ENCODE measurements at regions not wholly inside any gene's neighbourhood (a gene's known extent, or its start where the extent isn't known, plus 50 kb on each side); places are given as distances from the start of the nearest gene placed in this dataset.
"Not testable (repeated sequence)": the region's sequence is repeated elsewhere in the genome, so short reads cannot be mapped to it uniquely, and the experiment has no call there.

DNA sequence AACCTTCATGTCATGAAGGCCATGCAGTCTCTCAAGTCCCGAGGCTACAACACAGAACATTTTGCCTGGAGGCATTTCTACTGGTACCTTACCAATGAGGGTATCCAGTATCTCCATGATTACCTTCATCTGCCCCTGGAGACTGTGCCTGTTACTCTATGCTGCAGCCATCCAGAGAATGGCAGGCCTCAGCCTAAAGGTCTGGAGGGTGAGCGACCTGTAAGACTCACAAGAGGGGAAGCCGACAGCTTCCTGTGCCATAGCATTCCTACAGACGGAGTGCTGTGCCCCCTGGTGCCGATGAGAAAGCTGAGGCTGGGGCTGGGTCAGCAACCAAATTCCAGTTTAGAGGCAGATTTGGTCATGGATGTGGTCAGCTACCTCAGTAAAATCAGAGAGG, 51.3 kb upstream of the CADPS start:
- no peak for DNase-seq

DNA sequence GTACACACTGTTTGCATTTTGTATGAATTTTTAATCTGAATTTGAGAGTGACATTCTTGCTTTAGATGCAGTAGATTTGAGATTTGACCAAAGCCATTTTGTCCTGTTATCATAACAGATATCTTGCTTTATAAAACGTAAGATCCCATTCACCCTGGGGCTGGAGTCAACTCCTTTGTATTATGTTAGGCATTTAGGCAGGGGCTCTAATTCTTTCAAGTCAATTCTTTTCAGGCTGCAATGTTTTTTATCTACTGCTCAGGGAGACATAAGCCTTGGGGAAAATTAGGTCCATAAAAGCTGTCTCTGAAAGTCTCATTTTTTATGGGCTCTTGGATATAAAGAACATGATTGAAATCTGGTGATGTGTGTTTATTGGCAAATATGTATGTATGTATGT, 53.0 kb upstream of the CADPS start:
- no peak for DNase-seq

DNA sequence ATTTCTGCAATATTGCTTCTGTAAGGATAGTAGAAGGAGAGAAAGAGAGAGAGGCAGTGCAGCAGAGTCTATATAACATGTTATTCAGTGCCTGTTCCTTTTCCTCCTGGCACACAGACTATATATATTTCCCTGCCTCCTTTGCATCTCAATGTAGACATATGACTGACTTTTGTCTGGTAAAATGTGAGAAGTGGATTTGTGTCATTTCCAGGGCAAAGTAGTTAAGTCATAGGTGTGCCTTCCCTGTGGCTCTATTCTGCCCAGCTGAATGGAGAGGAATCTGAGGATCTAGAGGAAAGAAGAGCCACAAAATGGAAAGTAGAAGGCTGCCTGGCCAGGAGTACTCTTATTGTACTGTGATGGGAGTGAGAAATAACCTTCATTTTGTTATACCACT, 54.6 kb upstream of the CADPS start:
- no peak for DNase-seq

DNA sequence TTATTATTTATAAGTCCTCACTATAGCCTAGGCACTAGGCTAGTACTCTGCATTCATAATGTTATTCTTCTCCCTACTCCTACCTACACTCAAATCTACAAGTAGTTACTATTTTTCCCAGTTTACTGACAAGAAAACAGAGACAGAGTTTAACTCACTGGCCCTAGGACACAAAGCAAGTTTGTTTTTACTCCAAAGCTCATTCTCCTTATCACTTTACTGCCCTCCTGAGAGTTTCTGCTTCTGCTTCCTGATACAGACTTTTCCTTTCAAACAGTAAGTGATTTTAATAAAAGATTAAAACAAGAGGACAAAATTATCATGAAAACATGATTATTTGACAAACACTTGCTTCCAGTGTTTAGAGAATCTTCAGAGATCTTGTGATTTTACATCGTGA, 60.6 kb upstream of the CADPS start:
- DNase-seq: no peak

DNA sequence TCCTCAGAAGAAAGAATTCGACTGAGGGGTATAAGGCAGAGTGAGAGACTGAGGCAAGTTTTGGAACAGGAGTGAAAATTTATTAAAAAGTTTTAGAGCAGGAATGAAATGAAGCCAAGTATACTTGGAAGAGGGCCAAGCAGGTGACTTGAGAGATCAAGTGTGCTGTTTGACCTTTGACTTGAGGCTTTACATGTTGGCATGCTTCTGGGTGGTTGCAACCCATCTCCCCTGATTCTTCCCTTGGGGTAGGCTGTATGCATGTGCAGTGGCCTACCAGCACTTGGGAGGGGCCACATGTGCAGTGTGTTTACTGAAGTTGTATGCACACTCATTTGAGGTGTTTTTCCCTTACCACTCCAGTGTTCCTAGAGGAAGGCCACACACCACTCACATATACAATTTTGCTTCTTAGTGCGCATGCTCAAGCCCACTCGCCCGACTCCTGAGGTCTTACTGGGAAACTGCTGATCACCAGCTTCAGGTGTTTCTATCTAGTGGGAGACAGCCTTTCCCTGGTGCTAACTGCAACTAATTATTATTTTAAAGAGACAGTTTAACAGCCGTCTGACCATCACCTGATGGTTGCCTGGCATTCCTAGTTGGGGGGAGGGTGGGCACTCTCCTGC, 61.5 kb upstream of the CADPS start:
- no peak for DNase-seq

DNA sequence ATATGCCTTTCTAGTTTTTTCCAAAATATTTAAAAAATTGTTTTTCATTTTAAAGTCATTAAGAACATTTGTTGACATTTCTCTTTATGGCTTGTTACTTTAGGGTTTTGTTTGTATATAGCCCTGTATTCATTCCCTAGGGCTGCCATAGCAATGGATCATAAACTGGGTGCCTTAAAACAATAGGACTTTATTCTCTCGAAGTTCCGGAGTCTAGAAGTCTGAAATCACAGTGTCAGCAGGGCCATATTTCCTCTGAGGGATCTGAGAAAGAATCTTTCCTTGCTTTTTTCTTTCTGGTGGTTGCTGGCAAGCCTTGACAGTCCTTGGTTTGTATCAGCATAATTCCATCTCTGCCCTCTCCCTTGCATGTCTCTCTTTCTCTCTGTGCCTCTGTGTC, 63.4 kb upstream of the CADPS start:
- DNase-seq: no peak

DNA sequence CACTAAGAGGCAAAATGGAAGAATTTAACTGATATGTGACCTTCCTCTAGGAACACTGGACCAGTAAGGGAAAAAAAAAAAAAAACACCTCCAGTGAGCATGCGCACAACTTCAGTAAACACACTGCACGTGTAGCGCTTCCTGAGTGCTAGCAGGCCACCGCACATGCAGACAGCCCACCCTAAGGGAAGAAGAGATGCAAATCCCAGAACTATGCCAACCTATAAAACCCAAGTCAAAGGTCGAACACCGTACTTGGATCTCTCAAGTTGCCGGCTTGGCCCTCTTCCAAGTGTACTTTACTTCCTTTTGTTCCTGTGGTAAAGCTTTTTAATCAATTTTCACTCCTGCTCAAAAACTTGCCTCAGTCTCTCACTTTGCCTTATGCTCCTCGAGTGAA, 64.5 kb upstream of the CADPS start:
- no peak for DNase-seq

DNA sequence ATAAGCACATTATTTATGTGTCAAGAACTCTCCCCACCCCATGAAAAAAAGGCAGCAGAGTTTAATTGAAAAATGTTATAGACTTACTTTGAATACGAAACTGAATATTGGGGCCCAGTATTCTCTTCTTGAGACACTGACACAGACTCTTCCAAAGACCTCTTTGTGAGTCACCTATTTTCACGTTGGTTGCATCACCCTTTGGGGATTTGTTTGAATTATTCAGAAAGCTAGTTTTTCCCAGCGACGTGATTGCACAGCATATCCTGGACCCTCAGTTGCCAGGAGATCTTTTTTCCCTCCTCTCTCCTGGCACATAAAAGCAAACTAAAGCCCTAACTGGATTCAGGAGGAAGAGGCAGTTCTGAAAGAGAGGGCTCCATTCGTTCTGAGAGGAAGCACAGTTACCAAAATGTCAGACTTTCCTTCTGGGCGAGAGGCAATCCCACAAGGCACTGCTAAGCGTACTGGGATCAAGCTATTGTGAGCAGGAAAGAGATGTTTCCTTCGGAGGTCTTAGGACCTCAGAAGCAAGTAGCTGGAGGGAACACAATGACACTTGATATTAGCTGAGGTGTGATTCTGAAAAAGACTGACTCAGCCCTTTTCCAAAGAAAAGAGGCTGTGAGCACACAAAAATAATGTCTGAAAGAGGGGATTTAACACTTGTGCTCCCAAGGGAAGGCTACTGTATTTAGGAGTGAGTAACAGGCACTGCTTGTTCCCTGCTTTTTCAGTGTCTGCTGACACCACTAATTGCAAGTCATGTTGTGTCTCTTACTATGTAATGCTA, 65.8 kb upstream of the CADPS start:
- DNase-seq: peak; percentile 65

DNA sequence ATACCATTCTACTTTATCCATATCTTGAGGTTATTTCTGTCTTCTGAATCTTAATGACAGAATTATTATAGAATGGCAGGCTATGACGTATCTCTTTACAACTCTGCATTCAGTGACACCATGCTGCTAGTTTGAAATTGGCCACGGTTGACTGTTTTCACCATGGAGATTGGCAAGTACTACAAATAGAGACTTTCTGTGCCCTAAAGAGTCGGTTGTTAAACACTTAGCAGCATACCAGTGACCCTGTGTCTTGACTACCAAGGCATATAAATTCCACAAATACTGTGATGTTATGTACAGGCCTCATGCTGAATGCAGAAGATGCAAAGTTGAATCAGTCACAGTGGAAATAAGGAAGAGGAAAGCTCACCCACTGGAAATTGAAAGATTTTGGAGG, 67.0 kb upstream of the CADPS start:
- no peak for DNase-seq

DNA sequence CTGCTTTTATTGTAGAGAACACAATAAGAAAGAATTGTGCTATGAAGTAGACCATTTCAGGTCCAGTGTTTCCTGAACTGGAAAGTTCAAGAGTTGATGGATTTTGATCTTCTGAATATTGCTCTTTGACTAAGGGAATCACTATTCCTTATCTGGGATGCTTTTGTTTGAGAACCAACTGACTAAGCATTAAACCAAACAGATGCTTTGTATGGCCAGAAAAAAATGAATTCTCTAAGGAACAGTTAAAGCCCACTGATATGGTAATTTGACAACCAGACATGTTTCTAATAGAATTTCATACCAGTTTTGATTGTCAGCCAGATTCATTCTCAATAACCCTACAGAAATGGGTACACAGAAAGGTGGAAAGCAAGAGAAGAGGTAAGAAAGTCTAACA, 67.5 kb upstream of the CADPS start:
- no peak for DNase-seq

DNA sequence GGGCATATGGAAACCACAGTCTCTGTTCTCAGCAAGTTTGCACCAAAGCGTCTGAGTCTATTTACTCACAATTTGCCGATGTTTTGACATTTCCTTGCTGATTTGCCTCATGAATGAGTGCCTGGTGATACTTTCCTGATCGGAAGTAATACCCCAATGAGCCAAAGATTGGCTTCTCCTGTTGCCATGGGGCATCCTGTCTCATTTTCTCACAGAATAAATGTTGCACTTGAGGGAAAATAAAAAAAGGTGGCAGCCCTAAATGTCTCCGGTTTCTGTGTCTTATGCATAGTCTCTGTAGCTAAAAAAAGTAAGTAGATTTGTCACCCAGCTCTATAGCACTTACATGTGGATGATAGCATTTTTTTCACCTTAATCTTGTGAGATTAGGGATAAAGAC, 73.7 kb upstream of the CADPS start:
- DNase-seq: no peak

DNA sequence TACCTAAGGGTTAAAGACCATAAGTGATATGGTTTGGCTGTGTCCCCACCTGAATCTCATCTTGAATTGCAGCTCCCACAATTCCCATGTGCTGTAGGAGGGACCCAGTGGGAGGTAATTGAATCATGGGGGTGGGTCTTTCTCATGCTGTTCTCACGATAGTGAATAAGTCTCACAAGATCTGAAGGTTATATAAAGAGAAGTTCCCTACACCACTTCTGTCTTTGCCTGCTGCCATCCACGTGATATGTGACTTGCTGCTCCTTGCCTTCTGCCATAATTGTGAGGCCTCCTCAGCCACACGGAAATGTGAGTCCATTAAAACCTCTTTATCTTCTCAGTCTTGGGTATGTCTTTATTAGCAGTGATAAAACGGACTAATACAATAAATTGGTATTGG, 75.0 kb upstream of the CADPS start:
- DNase-seq: no peak

DNA sequence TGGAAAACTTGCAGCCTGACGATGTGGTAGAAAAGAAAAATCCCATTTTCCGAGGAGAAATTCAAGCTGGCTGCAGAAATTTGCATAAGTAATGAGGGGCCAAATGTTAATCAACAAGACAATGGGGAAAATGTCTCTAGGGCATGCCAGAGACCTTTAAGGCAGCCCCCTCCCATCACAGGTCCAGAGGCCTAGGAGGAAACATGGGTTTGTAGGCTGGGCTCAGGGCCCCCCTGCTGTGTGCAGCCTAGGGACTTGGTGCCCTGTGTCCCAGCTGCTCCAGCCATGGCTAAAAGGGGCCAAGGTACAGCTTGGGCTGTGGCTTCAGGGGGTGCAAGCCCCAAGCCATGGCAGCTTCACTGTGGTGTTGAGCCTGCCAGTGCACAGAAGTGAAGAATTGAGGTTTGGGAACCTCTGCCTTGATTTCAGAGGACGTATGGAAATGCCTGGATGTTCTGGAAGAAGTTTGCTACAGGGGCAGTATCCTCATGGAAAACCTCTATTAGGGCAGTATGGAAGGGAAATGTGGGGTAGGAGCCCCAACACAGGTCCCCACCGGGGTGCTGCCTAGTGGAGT, 75.9 kb upstream of the CADPS start:
- no peak for DNase-seq

DNA sequence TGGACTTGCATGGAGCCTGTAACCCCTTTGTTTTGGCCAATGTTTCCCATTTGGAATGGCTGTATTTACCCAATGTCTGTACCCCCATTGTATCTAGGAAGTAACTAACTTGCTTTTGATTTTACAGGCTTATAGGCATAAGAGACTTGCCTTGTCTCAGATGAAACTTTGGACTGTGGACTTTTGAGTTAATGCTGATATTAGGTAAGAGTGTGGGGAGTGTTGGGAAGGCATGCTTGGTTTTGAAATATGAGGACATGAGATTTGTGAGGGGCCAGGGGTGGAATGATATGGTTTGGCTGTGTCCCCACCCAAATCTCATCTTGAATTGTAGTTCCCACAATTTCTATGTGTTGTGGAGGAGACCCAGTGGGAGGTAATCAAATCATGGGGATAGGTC, 76.7 kb upstream of the CADPS start:
- not testable (repeated sequence) for DNase-seq

DNA sequence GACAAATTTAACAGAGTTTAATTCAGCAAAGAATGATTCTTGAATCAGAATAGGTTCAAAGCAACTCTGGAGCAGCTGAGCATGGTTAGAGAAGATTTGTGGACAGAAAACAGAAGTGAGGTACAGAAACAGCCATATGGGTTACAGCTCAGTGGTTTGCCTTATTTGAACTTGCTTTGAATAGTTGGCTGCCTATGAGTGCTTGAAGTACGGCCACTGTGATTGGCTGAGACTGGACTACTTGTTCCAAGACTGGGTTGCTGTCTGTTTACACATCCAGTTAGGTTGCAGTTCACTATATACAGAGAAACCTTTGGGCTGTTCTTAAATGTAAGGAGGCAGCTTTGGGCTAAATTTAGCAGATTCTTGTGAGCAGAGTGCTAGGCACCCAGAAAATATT, 79.4 kb upstream of the CADPS start:
- peak; percentile 15 for DNase-seq

DNA sequence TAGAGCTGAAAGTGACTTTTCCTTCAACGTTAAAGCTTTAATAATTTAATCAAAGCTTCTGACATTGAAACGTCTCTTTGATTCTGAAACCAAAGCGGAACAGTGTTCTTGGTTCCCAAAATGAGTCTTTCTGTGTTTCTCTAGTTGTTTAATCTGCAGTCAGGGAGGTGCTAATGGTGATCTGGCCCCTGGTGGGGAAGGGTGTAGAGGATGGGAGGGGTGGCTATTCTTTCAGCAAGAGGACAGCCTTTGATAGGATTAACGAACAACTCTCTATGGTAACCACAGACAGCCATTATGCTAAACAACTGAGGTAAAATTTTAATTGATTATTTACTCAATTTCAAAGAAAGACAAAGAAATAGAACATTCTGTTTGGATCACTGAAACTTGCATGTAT, 79.9 kb upstream of the CADPS start:
- DNase-seq: no peak

DNA sequence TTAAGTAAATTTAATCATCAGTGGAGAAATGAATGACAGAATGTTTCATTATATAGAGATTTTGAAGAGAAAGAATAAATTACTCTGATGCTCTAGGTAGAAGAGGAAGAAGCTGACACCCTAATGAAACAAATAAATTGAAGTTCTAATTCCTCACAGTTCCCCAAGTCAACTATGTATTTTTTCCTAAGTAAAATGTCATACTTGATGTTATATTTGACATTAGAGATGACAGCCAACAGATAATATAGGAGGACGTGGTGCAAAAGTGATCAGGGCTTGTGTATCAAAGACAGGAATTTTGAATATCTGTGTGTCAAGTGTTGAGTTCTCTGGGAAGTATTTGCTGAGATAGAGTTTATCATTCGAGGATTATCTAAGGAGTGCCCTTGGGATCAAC, 81.2 kb upstream of the CADPS start:
- no peak for DNase-seq

DNA sequence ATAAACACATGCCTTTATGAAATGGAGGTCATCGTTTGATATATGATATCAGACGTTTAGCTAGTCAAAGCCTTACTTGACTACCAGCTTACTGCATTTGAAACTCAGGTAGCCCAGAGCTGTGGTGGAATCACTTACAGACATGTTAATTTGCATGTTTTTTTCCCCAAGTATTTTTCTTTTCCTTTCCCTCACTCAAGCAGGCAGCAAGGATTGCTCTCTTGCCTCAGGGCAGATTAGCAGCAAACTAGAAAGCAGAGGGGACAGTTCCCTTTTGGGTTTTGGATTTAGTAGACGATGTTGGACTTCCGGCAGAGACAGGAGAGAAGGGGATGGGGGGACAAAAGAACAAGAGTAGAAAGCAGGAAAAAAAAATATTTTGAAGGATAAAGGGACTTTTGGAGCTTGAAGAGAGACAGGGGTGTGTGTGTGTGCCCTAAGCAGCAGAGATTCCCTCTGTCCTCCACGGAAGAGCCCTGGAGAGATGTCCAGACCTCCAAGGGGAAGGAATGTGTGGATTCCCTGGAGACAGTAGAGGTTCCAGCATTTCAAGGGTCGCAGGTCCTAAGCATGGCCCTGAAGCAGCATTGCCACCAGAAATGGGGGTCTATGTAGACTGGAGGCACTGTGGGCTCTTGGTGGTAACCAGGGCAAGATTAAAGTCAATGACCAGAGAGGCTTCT, 86.8 kb upstream of the CADPS start:
- DNase-seq: no peak

DNA sequence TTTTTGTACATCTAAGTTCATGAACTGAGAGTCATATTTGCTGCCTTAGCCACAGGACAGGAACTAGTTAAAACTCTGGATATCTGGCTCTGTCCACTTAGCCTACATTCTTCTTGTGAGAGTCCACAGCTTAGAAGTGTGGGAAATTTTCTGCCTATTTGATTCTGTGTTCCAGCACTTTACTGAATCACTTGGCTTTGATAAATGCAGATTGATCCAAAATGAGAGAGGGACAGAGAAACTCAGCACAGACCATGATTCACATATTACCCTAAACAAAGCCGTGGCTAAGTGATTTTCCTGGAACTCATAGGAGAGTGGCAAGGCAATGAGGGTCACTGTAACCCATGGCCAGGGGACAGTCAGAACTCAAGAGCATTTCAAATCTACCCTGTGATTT, 87.5 kb upstream of the CADPS start:
- DNase-seq: no peak

DNA sequence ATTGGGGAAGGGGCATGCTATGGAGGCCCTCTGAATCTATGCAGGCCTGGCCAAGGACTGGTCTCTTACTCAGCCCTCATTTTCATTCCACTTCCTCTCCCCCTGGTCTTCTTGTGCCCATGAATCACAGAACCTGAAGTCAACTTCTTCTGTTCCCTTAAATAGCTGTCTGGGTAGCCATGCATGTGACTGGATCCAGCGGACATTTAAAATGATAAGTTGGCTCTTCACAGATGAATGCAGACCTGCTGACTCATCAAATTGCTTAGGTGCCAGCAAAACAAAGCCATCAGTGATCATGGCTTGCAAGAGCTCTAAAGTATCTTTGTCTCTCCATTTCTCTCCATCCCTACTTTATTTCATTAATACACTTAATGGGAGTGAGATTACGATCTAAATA, 90.1 kb upstream of the CADPS start:
- no peak for DNase-seq

DNA sequence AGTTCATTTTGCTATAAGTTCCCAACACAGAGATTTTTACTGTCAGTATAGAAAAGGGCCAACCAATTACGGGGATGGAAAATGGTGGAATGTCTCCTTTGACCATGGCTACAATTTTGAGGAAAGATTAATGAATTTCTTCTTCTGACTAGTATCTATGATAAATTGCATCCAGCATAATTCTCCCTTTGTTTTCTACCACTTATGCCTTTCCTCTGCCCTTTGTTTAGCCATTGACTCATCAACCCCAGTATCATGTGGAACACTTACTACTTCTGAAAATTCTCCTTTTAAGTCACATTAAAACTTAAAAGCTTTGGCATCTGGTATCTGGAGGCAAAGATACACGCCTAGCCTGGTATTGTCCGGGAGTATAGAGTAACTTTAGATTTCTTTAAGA, 92.9 kb upstream of the CADPS start:
- no peak for DNase-seq

DNA sequence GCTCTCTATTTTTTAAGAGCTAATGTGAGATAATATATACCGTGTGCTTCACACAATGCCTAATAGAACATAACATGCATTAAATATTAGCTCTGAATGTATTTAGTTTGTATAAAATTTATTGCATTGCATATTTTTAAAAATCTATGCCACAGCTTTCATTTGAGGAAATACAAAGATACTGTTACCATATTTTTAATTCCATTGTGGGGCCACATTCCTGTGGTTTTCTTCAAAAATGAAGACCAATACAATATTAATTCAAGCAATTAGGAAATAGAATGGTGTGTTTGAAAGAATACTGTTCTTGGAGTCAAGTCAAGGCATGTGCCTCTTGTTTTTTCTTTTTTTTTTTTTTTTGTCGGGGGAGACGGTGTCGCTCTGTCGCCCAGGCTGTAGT, 95.4 kb upstream of the CADPS start:
- no peak for DNase-seq

DNA sequence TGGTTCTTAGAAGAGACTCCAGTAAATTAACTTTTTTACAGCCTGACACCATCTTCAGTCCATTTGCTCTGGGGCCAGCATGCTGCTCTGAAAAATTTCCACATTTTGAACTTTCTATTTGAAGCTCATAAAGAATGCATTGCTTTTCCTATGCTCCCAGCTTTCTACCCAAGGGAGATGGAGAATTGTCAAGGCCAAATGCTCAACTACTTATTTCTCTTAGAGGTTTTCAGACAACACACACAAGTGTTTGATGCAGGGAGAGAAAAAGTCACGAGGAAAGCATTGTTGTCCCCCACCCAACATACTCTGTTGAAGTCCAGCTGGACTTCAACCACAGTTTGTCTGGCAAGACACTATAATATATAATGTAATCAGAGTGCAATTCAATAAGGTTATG, 100.3 kb upstream of the CADPS start:
- no peak for DNase-seq

DNA sequence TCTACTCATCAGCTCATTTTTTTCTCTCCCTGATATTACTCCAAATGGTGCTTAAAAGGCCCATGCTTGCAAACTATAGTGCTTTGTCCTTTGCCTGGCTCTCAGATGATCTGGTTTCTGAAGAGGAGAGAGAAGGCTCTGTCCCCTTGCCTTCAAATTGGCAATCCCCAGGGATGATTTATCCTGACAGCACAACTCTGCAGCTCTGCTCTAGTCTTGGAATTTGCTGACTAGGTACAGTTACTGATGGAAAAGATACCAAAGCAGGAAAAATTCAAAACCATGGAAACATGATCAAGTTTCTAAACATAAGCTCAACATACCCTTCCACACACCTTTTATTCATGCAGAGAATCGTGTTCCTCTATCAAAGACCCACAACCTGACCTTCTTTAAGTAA, 106.7 kb upstream of the CADPS start:
- DNase-seq: no peak

All from HCEC 1CT (cell line).